ENCODE measurements at regions not wholly inside any gene's neighbourhood (a gene's known extent, or its start where the extent isn't known, plus 50 kb on each side); places are given as distances from the start of the nearest gene placed in this dataset.

DNA sequence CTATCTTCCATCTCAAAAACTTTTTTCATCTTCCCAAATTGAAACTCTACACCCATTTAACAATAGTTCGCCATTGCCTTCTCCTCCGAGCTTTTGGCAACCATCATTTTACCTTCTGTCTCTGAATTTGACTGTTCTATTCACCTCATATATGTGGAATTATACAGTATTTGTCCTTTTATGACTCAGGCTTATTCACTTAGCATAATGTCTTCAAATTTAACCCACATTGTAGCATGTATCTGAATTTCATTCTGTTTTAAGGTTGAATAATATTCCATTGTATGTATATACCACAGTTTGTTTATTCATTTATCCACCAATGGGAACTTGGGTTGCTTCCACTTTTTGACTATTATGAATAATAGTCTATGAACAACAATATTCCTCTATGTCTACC is 233.9 kb downstream of the GPD2 start:
- TF ChIP-seq, protein P1, sequence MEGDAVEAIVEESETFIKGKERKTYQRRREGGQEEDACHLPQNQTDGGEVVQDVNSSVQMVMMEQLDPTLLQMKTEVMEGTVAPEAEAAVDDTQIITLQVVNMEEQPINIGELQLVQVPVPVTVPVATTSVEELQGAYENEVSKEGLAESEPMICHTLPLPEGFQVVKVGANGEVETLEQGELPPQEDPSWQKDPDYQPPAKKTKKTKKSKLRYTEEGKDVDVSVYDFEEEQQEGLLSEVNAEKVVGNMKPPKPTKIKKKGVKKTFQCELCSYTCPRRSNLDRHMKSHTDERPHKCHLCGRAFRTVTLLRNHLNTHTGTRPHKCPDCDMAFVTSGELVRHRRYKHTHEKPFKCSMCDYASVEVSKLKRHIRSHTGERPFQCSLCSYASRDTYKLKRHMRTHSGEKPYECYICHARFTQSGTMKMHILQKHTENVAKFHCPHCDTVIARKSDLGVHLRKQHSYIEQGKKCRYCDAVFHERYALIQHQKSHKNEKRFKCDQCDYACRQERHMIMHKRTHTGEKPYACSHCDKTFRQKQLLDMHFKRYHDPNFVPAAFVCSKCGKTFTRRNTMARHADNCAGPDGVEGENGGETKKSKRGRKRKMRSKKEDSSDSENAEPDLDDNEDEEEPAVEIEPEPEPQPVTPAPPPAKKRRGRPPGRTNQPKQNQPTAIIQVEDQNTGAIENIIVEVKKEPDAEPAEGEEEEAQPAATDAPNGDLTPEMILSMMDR (IDR thresholded peaks at IDR 0.05) = no peak
- TF ChIP-seq EZH2 (IDR thresholded peaks at IDR 0.05; ENCODE audit: borderline replicate concordance, insufficient read depth, low read depth, low read length, poor library complexity, severe bottlenecking) = no peak

All from B cell (primary cell).